T-helper 1 cell treated with Interleukin-12 subunit alpha and Interleukin-12 subunit beta and Interleukin-4 antibody, amounts not matched to agents 30 μg/mL and 1 μg/mL, for 36 hours (primary cell): ENCODE measurements at regions not wholly inside any gene's neighbourhood (a gene's known extent, or its start where the extent isn't known, plus 50 kb on each side); places are given as distances from the start of the nearest gene placed in this dataset.

ENCODE experiments used
- H3K27ac Mint-ChIP-seq: one replicate; pipeline ENCODE4 v1.8.0; 2021; ENCODE audit warnings: mild to moderate bottlenecking, mixed read lengths
- H3K27me3 Mint-ChIP-seq: one replicate; pipeline ENCODE4 v1.8.0; 2021; ENCODE audit warnings: low read depth, mixed read lengths
- H3K36me3 Mint-ChIP-seq: one replicate; pipeline ENCODE4 v1.8.0; 2021; ENCODE audit warnings: low read depth, mixed read lengths
- H3K4me1 Mint-ChIP-seq: one replicate; pipeline ENCODE4 v1.8.0; 2021; ENCODE audit warnings: low read depth, mixed read lengths
- H3K4me3 Mint-ChIP-seq: one replicate; pipeline ENCODE4 v1.8.0; 2021; ENCODE audit warnings: mild to moderate bottlenecking, moderate library complexity, mixed read lengths
- H3K9me3 Mint-ChIP-seq: one replicate; pipeline ENCODE4 v1.8.0; 2021; ENCODE audit warnings: mixed read lengths

DNA sequence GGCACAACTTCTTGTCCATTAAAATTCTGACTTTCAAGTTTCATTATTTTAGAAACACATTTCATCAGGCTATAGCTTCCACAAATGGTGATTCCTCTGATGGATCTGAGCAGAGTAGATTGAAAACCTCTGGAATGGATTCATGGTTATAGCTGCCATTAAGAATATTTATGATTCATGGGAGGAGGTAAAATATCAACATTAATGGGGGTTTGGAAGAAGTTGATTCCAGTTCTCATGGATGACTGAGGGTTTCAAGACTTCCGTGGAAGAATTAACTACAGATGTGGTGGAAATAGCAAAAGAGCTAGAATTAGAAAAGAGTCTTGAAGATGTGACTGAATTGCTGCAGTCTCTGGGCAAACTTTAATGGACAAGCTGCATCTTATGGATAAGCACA, 797.4 kb downstream of the SUCLG1 start:
- no peaks in the 10 kb centered on the region for H3K9me3 Mint-ChIP-seq
- no peak overlapping the region for H3K4me3 Mint-ChIP-seq
- no peaks in the 10 kb centered on the region for H3K36me3 Mint-ChIP-seq
- no peak overlapping the region for H3K27ac Mint-ChIP-seq
- H3K27me3 Mint-ChIP-seq = no peaks in the 10 kb centered on the region
- no peaks in the 10 kb centered on the region for H3K4me1 Mint-ChIP-seq

DNA sequence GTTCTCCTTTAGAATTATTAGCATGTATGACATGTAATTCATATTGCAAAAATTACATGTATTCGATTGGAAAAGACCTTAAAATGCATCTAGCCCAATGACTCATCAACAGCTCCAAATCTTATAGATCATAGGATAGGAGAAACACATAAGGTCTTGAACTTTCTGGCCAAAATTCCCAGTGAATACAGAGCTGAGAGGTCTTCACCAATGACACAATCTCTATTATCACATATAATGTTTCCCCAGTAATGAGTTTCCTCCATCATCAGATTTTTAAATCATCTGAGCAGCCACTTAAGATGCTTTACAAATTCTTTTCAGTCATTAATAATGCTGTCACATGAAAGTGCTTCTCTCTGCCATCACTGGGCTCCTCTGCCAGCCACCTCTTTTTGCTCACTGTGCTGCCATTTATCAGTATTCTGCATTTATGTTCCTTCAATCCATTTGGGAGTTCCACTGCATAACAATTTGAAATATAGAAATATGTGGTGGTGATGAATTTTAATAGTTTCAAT, 804.9 kb downstream of the SUCLG1 start:
- Mint-ChIP-seq H3K27ac (no peak overlapping the region), H3K4me1 (no peaks in the 10 kb centered on the region)

DNA sequence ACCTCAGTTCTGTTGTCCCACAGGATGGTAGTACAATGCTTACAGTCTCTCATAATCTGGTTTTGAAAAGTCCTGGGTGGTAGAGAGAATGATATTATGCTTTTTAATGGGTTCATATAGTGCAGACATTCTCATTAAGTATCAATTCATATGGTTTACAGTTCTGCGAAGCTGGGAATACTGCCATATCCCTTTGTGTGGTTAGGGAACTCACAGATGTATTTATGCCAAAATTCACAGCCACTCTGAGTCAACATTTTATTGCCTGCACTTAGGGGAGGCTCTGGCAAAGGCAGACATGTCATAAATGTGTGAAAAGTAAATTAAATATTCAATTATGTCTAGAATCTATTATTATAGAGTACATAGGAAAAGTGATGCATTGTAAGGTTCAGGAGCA, 808.2 kb downstream of the SUCLG1 start:
- H3K4me1 Mint-ChIP-seq = no peaks in the 10 kb centered on the region
- no peaks in the 10 kb centered on the region for H3K27me3 Mint-ChIP-seq
- H3K4me3 Mint-ChIP-seq = no peak overlapping the region
- no peaks in the 10 kb centered on the region for H3K36me3 Mint-ChIP-seq
- no peak overlapping the region for H3K27ac Mint-ChIP-seq
- H3K9me3 Mint-ChIP-seq = no peaks in the 10 kb centered on the region

More for the DNA sequence above, 804.9 kb downstream of the SUCLG1 start:
- Mint-ChIP-seq H3K27me3 (no peaks in the 10 kb centered on the region), H3K36me3 (no peaks in the 10 kb centered on the region), H3K9me3 (no peaks in the 10 kb centered on the region), H3K4me3 (no peak overlapping the region)

DNA sequence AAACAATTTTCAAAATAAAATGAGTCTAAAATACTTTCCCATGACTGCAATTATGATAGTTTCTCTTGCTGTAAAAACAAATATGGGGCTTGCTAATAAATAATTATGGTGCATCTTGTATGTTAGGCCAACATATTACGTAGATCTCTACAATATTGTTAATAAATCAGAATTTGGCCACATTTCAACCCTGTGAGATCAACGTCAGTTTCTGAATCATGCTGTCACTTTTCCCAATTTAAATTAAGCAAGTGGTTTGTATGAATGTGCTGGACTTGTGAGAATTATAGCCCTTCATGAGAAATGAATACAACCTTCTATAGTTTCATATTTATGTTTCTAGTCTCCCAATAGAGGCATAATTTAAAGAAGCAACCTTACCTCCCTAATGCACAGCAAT, 808.9 kb downstream of the SUCLG1 start:
- Mint-ChIP-seq H3K9me3 (no peaks in the 10 kb centered on the region), H3K4me3 (no peak overlapping the region), H3K27ac (no peak overlapping the region), H3K36me3 (no peaks in the 10 kb centered on the region), H3K27me3 (no peaks in the 10 kb centered on the region), H3K4me1 (no peaks in the 10 kb centered on the region)

DNA sequence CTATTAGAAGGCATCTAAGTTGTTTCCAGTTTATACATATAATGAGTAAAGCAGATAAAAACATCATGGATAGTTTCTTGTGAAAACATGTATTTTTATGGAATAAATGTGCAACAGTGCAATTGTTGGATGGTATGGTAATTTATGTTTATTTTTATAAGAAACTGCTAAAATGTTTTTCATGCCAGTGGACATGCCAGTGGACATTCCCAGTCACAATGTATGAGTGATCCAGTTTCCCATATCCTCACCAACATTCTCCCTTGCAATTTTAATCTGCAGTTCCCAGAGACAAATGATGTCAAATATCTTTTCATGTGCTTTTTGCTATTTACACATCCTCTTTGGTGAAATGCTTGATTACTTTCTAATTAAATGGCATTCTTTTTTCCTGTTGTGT, 818.6 kb downstream of the SUCLG1 start:
- Mint-ChIP-seq H3K36me3 (no peaks in the 10 kb centered on the region), H3K27ac (no peak overlapping the region), H3K4me1 (no peaks in the 10 kb centered on the region), H3K9me3 (no peaks in the 10 kb centered on the region), H3K27me3 (no peaks in the 10 kb centered on the region), H3K4me3 (no peak overlapping the region)

DNA sequence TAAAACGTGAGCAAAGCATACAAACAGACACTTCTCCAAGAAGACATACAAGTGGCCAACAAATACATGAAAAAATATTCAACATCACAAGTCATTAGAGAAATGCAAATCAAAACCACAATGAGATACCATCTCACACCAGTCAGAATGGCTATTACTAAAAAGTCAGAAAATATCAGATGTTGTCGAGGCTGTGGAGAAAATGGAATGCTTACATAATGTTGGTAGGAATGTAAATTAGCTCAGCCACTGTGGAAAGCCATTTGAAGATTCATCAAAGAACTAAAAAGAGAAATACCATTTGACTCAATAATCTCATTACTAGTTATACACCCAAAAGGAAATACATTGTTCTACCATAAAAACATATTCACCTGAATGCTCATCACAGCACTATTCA, 825.7 kb downstream of the SUCLG1 start:
- Mint-ChIP-seq H3K27me3 (no peaks in the 10 kb centered on the region), H3K9me3 (no peaks in the 10 kb centered on the region), H3K4me3 (no peak overlapping the region), H3K27ac (no peak overlapping the region), H3K36me3 (no peaks in the 10 kb centered on the region), H3K4me1 (no peaks in the 10 kb centered on the region)

DNA sequence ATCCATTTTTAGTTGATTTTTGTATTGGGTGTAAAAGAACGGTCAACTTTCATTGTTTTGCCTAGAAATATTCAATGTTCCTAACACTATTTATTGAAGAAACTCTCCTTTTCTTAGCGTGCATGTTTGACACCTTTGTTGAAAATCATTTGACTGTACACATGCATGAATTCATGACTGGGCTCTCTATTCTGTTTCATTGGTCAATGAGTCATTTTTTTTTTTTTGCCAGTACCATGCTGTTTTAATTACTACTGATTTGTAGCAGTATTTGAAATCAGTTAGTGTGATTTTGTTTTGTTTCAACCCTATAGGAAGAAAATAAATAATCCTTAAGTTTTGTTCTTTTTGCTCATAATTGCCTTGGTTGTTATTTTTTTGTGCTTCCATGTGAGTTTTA, 828.7 kb downstream of the SUCLG1 start:
- H3K4me1 Mint-ChIP-seq = no peaks in the 10 kb centered on the region
- H3K36me3 Mint-ChIP-seq = no peaks in the 10 kb centered on the region
- no peak overlapping the region for H3K27ac Mint-ChIP-seq
- no peaks in the 10 kb centered on the region for H3K27me3 Mint-ChIP-seq
- no peaks in the 10 kb centered on the region for H3K9me3 Mint-ChIP-seq
- H3K4me3 Mint-ChIP-seq = no peak overlapping the region

DNA sequence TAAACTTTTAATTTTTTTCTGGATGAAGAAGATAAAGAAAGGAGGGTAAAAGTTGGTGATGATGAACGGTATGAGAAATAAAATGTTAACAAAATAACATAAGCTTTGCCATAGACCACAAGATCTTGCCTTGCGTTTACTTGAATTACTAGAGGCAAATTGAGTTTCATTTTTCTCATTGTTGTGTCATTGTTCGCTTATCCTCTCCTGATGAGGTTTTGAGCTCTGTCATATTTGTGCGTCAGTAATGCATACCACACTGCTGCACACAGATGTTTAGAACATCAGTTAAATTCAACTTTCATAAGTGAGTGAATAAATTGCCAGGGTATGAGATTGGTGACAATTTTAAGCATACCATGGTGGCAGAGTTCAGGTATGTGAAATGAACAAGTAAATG, 843.6 kb downstream of the SUCLG1 start:
- H3K4me3 Mint-ChIP-seq = no peak overlapping the region
- peaks cover 12% of the 10 kb centered on the region for H3K9me3 Mint-ChIP-seq
- H3K36me3 Mint-ChIP-seq = no peaks in the 10 kb centered on the region
- no peak overlapping the region for H3K27ac Mint-ChIP-seq
- H3K27me3 Mint-ChIP-seq = no peaks in the 10 kb centered on the region
- no peaks in the 10 kb centered on the region for H3K4me1 Mint-ChIP-seq

DNA sequence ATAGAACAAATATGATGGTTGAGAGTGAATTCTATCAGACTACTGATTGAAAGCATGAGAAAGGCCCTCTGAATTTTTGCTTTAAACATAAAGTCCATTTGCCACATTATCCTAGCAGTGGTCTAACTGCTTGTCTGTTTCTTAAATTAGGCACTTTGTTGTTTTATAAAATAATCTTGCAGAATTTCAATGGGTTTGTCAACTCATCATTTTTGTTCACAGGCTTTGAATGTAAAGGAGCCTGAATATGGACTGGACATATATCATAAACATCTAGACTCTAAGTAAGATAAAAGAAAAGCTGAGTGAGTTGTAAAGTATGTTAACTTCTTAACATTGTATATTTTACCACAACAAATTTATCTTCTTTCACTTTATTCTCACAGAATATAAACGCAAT, 845.9 kb downstream of the SUCLG1 start:
- Mint-ChIP-seq H3K27me3 (no peaks in the 10 kb centered on the region), H3K4me3 (no peak overlapping the region), H3K9me3 (peaks cover 13% of the 10 kb centered on the region), H3K4me1 (no peaks in the 10 kb centered on the region), H3K27ac (no peak overlapping the region), H3K36me3 (no peaks in the 10 kb centered on the region)

DNA sequence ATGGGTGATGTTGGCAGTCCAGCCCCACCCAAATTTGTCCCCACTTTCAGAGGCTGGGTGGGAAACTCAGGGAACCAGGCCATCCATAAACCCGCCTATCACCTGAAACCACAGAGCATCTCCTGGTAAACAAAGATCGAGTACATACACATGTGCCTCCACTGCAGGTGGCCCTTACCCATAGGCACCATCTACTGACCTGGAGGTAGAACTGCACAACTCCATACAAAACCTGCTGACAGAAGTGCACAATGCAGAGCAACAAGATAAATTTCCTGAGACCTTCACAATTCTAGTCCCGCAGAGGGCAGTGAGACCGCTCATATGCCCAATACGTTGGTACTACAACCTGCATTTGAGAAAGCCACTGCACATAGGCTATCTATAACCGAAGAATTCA, 856.3 kb downstream of the SUCLG1 start:
- Mint-ChIP-seq H3K9me3 (peaks cover 4% of the 10 kb centered on the region), H3K36me3 (no peaks in the 10 kb centered on the region), H3K27me3 (no peaks in the 10 kb centered on the region), H3K4me3 (no peak overlapping the region), H3K4me1 (no peaks in the 10 kb centered on the region), H3K27ac (no peak overlapping the region)

DNA sequence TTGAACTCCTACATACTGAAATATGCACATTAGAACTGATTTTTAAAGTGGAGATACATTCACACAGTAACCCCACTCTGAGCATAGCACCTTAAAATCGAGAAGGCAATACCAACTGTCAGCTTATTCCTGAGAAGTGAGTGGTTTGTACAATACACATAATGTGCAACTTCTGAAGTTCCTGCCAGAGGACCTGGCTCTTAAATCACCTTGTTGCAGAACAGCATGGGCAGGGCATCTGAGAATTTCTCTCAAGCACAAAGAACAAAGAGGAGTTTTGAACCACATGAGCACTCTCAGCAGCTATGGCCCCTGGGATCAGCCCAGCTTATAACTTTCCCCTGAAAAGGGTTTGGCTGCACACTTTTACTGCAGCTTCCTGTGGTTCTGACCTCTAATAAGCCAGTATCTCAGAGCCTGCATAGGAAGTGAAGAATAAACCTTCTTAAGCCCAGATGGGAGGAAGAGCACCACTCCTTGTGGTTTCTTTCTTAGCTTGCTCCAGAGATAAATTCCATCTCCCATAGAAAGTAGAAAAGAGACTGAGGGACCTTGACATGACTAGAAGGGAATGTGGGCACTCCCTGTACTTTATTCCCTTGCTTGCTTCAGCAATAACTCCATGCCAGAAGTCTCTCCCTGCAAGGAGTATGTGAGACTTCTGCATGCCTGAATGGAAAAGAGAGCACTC, 862.3 kb downstream of the SUCLG1 start:
- no peaks in the 10 kb centered on the region for H3K4me1 Mint-ChIP-seq

DNA sequence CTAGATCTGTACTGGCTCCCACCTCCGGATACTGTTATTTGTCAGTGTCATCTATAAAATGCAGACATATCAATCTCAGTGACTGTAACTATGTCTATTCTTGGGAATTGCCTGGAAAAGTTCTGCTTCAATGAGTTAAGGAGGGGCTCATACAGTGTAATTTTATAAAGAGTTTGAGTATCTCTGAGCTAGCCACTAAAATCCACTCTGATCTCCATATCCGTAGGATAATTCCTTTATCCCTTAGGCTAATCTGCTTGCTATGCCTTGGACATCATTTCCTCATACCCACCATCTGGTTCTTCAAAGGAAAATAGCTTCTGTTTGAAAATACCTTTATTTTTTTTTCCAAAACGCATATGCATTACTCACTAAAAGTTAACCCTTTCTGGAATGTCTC, 863.2 kb downstream of the SUCLG1 start:
- no peaks in the 10 kb centered on the region for H3K36me3 Mint-ChIP-seq
- H3K4me1 Mint-ChIP-seq = no peaks in the 10 kb centered on the region
- H3K9me3 Mint-ChIP-seq = peaks cover 4% of the 10 kb centered on the region
- no peak overlapping the region for H3K27ac Mint-ChIP-seq
- no peak overlapping the region for H3K4me3 Mint-ChIP-seq
- H3K27me3 Mint-ChIP-seq = no peaks in the 10 kb centered on the region

More for the DNA sequence above, 862.3 kb downstream of the SUCLG1 start:
- Mint-ChIP-seq H3K4me3 (no peak overlapping the region), H3K27ac (no peak overlapping the region), H3K9me3 (peaks cover 4% of the 10 kb centered on the region), H3K27me3 (no peaks in the 10 kb centered on the region), H3K36me3 (no peaks in the 10 kb centered on the region)

DNA sequence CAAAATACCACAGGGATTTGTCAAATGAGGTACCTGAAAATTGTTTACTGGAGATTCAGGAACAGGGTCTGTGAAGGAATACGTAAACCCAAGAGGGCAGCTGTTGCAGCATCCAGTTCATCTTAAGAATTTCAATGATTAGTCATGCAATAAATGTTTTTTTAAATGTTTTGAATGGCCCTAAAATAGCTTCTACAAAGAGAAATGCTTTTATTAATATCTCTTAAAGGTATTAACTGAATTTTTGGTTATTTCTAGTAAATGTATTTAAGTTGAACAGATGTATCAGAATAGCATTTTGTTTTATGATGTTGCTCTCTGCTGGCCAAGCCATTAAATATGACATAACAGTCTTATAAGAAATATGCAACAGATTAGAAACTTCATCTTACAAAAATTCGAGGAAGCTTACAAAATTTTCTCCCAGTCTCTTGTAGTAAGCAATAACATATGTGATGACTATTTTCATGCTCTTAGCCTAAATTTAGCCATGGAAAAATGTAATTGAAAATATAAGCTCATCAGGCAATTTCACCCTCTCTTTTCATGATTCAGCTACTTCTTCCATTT, 863.9 kb downstream of the SUCLG1 start:
- no peak overlapping the region for H3K27ac Mint-ChIP-seq
- no peaks in the 10 kb centered on the region for H3K27me3 Mint-ChIP-seq
- H3K9me3 Mint-ChIP-seq = peaks cover 4% of the 10 kb centered on the region
- H3K36me3 Mint-ChIP-seq = no peaks in the 10 kb centered on the region
- no peak overlapping the region for H3K4me3 Mint-ChIP-seq
- no peaks in the 10 kb centered on the region for H3K4me1 Mint-ChIP-seq

DNA sequence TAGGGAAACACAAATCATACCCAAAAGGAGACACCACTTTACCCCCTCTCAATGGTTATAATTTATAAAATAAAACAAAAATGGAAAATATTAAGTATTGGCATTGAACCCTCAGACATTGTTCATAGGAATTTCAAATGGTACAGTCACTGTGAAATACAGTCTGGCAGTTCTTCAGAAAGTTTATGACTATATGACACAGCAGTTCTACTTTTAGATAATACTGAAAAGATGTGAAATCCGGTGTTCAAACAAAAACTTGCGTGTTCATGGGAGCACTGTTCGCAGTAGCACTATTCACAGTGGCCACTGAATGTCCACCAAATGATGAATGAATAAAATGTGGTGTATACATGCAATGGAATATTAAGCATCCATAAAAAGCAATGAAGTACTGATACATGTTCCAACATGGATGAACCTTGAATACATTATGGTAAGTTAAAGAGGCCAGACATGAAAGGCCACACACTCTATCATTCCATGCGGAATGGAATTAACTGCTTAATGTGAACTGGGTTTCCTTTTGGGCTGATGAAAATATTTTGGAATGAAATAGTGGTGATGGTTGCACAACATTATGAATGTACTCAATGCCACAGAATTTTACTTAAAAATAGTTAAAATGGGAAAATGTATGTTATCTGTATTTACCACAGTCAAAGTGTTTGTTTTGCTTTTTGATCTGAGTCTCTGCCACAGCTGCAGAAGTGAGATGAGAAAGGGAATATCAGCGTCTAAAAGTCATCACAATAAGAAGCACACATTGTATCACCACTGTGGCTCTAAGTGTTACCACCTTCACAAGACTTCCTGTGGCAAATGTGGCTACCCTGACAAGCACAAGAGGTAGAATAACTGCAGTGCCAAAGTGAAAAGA, 864.6 kb downstream of the SUCLG1 start:
- Mint-ChIP-seq H3K9me3 (peaks cover 4% of the 10 kb centered on the region), H3K27ac (no peak overlapping the region), H3K4me3 (no peak overlapping the region), H3K27me3 (no peaks in the 10 kb centered on the region), H3K36me3 (no peaks in the 10 kb centered on the region), H3K4me1 (no peaks in the 10 kb centered on the region)

DNA sequence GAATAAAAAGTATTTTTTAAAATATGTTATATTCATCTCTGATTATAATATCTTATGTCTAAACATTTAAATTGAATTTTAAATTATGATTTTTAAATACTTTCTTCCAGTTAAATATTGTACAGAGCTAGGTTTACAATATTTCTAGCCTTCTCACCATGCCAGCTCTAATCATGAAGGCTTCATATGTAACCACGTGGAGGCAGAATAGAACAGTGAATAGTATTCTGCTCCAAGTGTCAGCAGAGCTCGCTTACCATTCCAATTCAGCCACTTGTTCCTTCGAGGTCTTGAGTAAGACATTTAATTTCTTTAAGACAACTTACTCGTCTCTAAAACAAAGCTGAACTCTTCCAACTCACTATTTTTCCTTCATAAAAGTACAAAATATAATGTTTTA, 871.8 kb downstream of the SUCLG1 start:
- Mint-ChIP-seq H3K9me3 (peaks cover 5% of the 10 kb centered on the region), H3K36me3 (no peaks in the 10 kb centered on the region), H3K4me3 (no peak overlapping the region), H3K27ac (no peak overlapping the region), H3K4me1 (no peaks in the 10 kb centered on the region), H3K27me3 (no peaks in the 10 kb centered on the region)
